ENCODE measurements at regions not wholly inside any gene's neighbourhood (a gene's known extent, or its start where the extent isn't known, plus 50 kb on each side); places are given as distances from the start of the nearest gene placed in this dataset.
A peak's percentile ranks its signal among the peaks of the same experiment; 100 is the strongest.

DNA sequence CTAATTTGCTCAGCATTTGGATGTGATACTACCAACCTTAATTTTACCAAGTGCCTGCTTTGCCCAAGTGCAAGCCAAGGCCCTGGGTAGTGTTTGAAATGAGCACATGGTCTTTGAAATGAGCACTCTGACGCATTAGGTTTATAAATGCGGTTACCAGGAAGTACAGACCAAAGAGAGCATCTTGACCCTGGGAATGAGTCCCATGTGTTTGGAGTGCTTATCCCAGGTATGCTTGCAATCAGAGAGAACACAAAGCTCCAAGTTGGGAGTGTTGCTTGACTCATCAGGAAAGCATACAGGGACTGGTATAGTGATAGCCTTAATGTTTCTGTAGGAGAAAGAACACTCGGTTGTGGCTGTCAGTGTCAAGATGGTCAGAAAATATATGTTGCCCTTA is 203.6 kb upstream of the MAMLD1 start:
- no peaks in the 10 kb centered on the region for H3K27me3 Mint-ChIP-seq (ENCODE audit: unreplicated experiment)

DNA sequence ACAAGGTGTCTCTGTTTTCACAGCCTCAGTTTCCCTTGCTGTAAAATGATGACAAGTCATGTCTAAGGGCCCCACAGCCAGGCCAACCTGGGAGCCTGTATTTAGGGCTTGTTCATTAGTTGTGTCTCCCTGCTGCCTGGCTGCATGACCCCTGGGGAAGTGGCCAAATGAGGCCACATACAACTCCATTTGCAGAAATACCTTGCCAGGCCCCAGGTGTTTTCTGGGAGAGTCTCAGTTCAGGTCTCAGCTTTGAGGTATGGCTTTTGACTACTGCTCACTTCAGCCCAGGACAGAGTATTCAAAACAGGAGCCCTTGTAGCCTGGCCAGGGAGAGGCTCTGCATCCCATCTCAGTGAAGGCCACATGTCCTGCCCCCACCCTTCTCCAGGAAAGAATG is 202.5 kb upstream of the MAMLD1 start:
- TF ChIP-seq, protein P1, sequence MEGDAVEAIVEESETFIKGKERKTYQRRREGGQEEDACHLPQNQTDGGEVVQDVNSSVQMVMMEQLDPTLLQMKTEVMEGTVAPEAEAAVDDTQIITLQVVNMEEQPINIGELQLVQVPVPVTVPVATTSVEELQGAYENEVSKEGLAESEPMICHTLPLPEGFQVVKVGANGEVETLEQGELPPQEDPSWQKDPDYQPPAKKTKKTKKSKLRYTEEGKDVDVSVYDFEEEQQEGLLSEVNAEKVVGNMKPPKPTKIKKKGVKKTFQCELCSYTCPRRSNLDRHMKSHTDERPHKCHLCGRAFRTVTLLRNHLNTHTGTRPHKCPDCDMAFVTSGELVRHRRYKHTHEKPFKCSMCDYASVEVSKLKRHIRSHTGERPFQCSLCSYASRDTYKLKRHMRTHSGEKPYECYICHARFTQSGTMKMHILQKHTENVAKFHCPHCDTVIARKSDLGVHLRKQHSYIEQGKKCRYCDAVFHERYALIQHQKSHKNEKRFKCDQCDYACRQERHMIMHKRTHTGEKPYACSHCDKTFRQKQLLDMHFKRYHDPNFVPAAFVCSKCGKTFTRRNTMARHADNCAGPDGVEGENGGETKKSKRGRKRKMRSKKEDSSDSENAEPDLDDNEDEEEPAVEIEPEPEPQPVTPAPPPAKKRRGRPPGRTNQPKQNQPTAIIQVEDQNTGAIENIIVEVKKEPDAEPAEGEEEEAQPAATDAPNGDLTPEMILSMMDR (IDR thresholded peaks at IDR 0.05), result no peak
- H3K27me3 Mint-ChIP-seq (ENCODE audit: unreplicated experiment), result no peaks in the 10 kb centered on the region
- no peak overlapping the region for H3K27ac Mint-ChIP-seq (ENCODE audit: unreplicated experiment)
- no peak overlapping the region for H3K4me3 Mint-ChIP-seq (ENCODE audit: unreplicated experiment)
- H3K9me3 Mint-ChIP-seq (ENCODE audit: unreplicated experiment), result peaks cover 3% of the 10 kb centered on the region
- DNase-seq (ENCODE audit: extremely low spot score, unreplicated experiment), result peak; percentile 63
- no peaks in the 10 kb centered on the region for H3K36me3 Mint-ChIP-seq (ENCODE audit: unreplicated experiment)
- H3K4me1 Mint-ChIP-seq (ENCODE audit: unreplicated experiment), result peaks cover 19% of the 10 kb centered on the region

More for the DNA sequence above, 203.6 kb upstream of the MAMLD1 start:
- peaks cover 3% of the 10 kb centered on the region for H3K9me3 Mint-ChIP-seq (ENCODE audit: unreplicated experiment)
- H3K36me3 Mint-ChIP-seq (ENCODE audit: unreplicated experiment), result no peaks in the 10 kb centered on the region
- H3K4me1 Mint-ChIP-seq (ENCODE audit: unreplicated experiment), result peaks cover 23% of the 10 kb centered on the region
- no peak overlapping the region for H3K4me3 Mint-ChIP-seq (ENCODE audit: unreplicated experiment)
- H3K27ac Mint-ChIP-seq (ENCODE audit: unreplicated experiment), result no peak overlapping the region
- DNase-seq (ENCODE audit: extremely low spot score, unreplicated experiment), result peak; percentile 21
- TF ChIP-seq, protein P1 (IDR thresholded peaks at IDR 0.05), result no peak

DNA sequence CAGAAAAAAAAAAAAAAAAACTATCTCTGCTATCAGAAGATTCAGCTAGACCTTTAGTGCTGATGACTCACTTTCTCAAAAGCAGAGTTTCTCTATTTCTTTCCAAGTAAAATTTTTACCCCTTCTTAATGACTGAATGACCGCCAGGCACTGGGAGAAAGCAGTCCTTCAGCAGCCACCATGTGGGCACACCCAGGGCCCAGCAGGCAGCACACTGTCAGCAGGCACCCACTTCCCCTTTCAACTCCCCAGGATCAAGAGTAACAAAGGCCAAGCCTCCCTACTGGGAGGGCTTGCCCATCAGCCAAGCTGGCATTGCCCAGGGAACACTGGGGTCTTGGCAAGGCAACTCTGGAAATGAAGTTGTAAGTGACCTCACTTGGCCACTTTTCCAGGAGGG is 201.9 kb upstream of the MAMLD1 start:
- no peak overlapping the region for H3K4me3 Mint-ChIP-seq (ENCODE audit: unreplicated experiment)
- no peaks in the 10 kb centered on the region for H3K36me3 Mint-ChIP-seq (ENCODE audit: unreplicated experiment)
- DNase-seq (ENCODE audit: extremely low spot score, unreplicated experiment), result peak; percentile 69
- TF ChIP-seq, protein P1 (IDR thresholded peaks at IDR 0.05), result no peak
- H3K27ac Mint-ChIP-seq (ENCODE audit: unreplicated experiment), result no peak overlapping the region
- H3K27me3 Mint-ChIP-seq (ENCODE audit: unreplicated experiment), result no peaks in the 10 kb centered on the region
- peaks cover 3% of the 10 kb centered on the region for H3K9me3 Mint-ChIP-seq (ENCODE audit: unreplicated experiment)
- H3K4me1 Mint-ChIP-seq (ENCODE audit: unreplicated experiment), result peaks cover 14% of the 10 kb centered on the region

DNA sequence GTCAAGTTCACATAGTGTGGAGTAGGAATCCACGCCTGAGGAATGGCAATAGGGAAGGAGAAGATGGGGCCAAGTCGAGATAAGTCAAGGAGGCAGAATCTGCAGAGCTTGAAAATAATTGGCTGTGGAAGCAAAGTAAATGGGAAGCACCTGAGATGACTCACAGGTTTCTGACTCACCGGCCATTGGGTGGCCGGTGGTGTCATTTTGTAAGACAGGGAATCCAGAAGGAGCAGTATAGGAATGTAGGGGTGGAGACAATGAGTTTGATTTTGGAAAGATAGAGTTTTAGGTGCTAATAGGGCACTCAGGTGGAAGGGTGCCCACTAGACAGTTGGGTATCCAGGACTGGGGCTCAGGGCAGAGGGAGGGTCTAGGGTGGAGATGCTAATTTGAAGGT is 201.0 kb upstream of the MAMLD1 start:
- no peaks in the 10 kb centered on the region for H3K36me3 Mint-ChIP-seq (ENCODE audit: unreplicated experiment)
- no peaks in the 10 kb centered on the region for H3K27me3 Mint-ChIP-seq (ENCODE audit: unreplicated experiment)
- peaks cover 11% of the 10 kb centered on the region for H3K4me1 Mint-ChIP-seq (ENCODE audit: unreplicated experiment)
- no peak overlapping the region for H3K4me3 Mint-ChIP-seq (ENCODE audit: unreplicated experiment)
- H3K9me3 Mint-ChIP-seq (ENCODE audit: unreplicated experiment), result peaks cover 3% of the 10 kb centered on the region
- no peak overlapping the region for H3K27ac Mint-ChIP-seq (ENCODE audit: unreplicated experiment)
- TF ChIP-seq, protein P1 (IDR thresholded peaks at IDR 0.05), result no peak
- DNase-seq (ENCODE audit: extremely low spot score, unreplicated experiment), result peak; percentile 56

DNA sequence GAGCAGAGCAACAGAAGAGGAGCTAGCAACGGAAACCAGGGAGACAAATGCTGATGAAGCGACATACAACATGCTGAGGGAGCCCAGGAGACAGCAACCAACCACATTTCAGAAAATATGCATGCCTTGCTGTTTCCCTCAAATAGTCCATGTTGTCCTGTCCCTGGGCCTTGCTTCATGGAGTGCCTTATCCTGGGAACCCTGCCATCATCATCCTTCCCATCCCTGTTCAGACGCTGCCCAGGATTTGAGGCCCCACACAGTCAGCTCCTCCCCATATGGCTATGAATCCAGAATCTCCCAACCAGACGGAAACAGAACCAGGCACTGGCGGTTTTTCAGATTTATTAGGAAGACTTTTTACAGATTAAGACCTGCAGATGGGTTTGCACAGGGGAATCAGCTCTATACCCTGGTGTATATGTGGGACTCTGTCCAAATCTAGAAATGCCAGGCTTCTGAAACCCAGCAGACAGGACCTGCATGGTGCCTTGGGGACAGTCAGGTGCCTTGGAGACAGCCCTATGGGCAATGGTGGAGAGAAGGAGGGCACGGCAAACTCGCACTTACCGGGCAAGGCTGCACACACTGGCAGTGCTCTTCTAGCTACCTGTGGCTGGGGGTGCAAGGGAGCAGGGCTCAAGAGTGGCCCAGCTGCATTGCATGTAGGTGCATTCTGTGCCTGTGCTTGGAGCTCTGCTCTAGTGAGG is 199.7 kb upstream of the MAMLD1 start:
- Mint-ChIP-seq H3K36me3 (ENCODE audit: unreplicated experiment) (no peaks in the 10 kb centered on the region), H3K27ac (ENCODE audit: unreplicated experiment) (no peak overlapping the region), H3K4me3 (ENCODE audit: unreplicated experiment) (no peak overlapping the region), H3K27me3 (ENCODE audit: unreplicated experiment) (no peaks in the 10 kb centered on the region), H3K9me3 (ENCODE audit: unreplicated experiment) (peaks cover 3% of the 10 kb centered on the region), H3K4me1 (ENCODE audit: unreplicated experiment) (peaks cover 8% of the 10 kb centered on the region)
- TF ChIP-seq, protein P1 (IDR thresholded peaks at IDR 0.05), result no peak
- DNase-seq (ENCODE audit: extremely low spot score, unreplicated experiment), result peak; percentile 65
